ENCODE measurements at regions not wholly inside any gene's neighbourhood (a gene's known extent, or its start where the extent isn't known, plus 50 kb on each side); places are given as distances from the start of the nearest gene placed in this dataset.

DNA sequence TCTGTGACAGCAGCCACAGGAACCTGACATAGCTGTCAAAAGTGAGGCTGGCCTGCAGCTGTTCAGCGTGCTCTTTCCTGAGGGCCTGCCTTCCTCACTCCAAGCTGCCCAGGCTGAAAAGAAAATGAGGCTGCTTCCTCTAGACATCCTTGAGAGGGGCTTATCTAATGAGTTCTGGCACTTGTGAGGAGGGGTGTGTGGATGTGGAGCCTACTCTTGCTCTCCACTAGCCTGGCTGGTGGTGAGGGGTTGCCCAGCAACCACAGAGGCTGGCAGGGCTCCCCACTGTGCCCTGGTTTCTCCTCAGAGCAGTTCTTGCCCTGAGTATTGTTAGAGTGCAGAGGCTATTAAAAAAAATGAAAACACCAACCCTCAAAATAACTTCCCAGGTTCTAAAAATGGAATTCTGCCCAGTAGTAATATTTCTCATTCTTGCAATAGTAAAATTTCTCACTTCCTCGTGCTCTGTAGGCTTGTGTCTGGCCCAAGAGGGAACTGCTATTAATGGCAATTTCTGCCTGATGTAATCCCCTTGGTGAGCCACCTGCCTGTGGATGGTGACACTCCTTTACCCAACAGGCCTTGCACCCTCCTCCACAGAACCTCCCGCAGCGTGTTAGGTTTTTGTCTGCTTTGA, 52.6 kb upstream of the EPS8L3 start:
- POLR2A ChIA-PET: no interaction called here
- no peaks in the 10 kb centered on the region for H3K9me3 ChIP-seq (ENCODE audit: control insufficient read depth, insufficient read depth, low read depth, low read length)
- H3K36me3 ChIP-seq (ENCODE audit: control insufficient read depth in 2 of 2, insufficient read depth in 1 of 2, low read length in 2 of 2): no peaks in the 10 kb centered on the region
- H3K27ac ChIP-seq (ENCODE audit: extremely low read depth, low read depth, low read length): no peak overlapping the region
- TF ChIP-seq ZIC2 (tag by site-specific recombination; IDR thresholded peaks at IDR 0.05): peak; percentile 28; the same call in 1 of the 2 replicates
- TF ChIP-seq SALL2 (tag by site-specific recombination; IDR thresholded peaks at IDR 0.05; ENCODE audit: borderline replicate concordance): no peak
- H3K4me1 ChIP-seq (ENCODE audit: control insufficient read depth, insufficient read depth, low read length): no peaks in the 10 kb centered on the region
- CTCF ChIA-PET: interaction anchor here (0.7 to 1.3 kb wide), 5 partner anchors 9 to 644 kb away, joined by 3 to 5 read pairs (median 3); no protein-coding TSS in a partner anchor
- no peak overlapping the region for H3K4me3 ChIP-seq (ENCODE audit: low read depth, low read length)

DNA sequence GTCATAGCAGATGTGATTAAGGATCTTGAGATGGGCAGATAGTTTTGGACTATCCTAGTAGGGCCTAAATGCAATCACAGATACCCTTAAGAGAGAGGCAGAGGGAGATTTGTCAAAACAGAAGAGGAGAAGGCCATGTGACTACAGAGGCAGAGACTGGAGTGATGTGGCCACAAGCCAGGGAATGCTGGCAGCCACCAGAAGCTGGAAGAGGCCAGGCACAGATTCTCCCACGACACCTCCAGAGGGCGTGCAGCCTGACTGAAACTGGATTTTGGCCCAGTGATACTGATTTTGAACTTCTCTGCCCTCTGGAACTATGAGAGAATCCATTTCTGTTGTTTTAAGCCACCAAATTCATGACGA, 52.1 kb upstream of the EPS8L3 start:
- H3K36me3 ChIP-seq (ENCODE audit: control insufficient read depth in 2 of 2, insufficient read depth in 1 of 2, low read length in 2 of 2): no peaks in the 10 kb centered on the region
- TF ChIP-seq ZNF623 (tag by site-specific recombination; IDR thresholded peaks at IDR 0.05) (no peak), ZBTB7A (tag by site-specific recombination; IDR thresholded peaks at IDR 0.05; ENCODE audit: low read depth) (no peak), KLF10 (tag by site-specific recombination; IDR thresholded peaks at IDR 0.05) (no peak), ZNF214 (tag by site-specific recombination; IDR thresholded peaks at IDR 0.05; ENCODE audit: borderline replicate concordance) (no peak), ZNF747 (tag by site-specific recombination; IDR thresholded peaks at IDR 0.05) (no peak), ZNF433 (tag by site-specific recombination; IDR thresholded peaks at IDR 0.05; ENCODE audit: low read depth) (no peak), ZBTB21 (tag by site-specific recombination; IDR thresholded peaks at IDR 0.05) (no peak), SETDB1 (IDR thresholded peaks at IDR 0.05; ENCODE audit: insufficient read length, low read length) (peak; percentile 79), ZNF157 (tag by site-specific recombination; IDR thresholded peaks at IDR 0.05) (no peak), ZNF510 (tag by site-specific recombination; IDR thresholded peaks at IDR 0.05; ENCODE audit: insufficient replicate concordance) (no peak), WT1 (tag by site-specific recombination; IDR thresholded peaks at IDR 0.05) (no peak)
- TF ChIP-seq, protein P1, sequence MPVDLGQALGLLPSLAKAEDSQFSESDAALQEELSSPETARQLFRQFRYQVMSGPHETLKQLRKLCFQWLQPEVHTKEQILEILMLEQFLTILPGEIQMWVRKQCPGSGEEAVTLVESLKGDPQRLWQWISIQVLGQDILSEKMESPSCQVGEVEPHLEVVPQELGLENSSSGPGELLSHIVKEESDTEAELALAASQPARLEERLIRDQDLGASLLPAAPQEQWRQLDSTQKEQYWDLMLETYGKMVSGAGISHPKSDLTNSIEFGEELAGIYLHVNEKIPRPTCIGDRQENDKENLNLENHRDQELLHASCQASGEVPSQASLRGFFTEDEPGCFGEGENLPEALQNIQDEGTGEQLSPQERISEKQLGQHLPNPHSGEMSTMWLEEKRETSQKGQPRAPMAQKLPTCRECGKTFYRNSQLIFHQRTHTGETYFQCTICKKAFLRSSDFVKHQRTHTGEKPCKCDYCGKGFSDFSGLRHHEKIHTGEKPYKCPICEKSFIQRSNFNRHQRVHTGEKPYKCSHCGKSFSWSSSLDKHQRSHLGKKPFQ (tag by site-specific recombination; IDR thresholded peaks at IDR 0.05): no peak
- TF ChIP-seq, protein P2, sequence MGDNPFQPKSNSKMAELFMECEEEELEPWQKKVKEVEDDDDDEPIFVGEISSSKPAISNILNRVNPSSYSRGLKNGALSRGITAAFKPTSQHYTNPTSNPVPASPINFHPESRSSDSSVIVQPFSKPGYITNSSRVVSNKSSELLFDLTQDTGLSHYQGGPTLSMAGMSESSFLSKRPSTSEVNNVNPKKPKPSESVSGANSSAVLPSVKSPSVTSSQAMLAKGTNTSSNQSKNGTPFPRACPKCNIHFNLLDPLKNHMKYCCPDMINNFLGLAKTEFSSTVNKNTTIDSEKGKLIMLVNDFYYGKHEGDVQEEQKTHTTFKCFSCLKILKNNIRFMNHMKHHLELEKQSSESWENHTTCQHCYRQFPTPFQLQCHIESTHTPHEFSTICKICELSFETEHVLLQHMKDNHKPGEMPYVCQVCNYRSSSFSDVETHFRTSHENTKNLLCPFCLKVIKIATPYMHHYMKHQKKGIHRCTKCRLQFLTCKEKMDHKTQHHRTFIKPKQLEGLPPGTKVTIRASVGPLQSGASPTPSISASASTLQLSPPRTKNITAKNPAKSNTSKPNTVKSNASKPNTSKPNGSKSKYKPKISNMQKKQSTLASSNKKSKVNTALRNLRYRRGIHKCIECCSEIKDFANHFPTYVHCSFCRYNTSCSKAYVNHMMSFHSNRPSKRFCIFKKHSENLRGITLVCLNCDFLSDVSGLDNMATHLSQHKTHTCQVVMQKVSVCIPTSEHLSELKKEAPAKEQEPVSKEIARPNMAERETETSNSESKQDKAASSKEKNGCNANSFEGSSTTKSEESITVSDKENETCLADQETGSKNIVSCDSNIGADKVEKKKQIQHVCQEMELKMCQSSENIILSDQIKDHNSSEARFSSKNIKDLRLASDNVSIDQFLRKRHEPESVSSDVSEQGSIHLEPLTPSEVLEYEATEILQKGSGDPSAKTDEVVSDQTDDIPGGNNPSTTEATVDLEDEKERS (tag by site-specific recombination; IDR thresholded peaks at IDR 0.05): peak; percentile 88; the same call in 1 of the 2 replicates
- ChIA-PET POLR2A (no interaction called here), CTCF (interaction anchor here (0.7 to 1.3 kb wide), 4 partner anchors 9 to 645 kb away, joined by 3 to 5 read pairs (median 3); no protein-coding TSS in a partner anchor)
- H3K4me1 ChIP-seq (ENCODE audit: control insufficient read depth, insufficient read depth, low read length): no peaks in the 10 kb centered on the region
- H3K9me3 ChIP-seq (ENCODE audit: control insufficient read depth, insufficient read depth, low read depth, low read length): no peaks in the 10 kb centered on the region
- no peak overlapping the region for H3K27ac ChIP-seq (ENCODE audit: extremely low read depth, low read depth, low read length)
- H3K4me3 ChIP-seq (ENCODE audit: low read depth, low read length): no peak overlapping the region

DNA sequence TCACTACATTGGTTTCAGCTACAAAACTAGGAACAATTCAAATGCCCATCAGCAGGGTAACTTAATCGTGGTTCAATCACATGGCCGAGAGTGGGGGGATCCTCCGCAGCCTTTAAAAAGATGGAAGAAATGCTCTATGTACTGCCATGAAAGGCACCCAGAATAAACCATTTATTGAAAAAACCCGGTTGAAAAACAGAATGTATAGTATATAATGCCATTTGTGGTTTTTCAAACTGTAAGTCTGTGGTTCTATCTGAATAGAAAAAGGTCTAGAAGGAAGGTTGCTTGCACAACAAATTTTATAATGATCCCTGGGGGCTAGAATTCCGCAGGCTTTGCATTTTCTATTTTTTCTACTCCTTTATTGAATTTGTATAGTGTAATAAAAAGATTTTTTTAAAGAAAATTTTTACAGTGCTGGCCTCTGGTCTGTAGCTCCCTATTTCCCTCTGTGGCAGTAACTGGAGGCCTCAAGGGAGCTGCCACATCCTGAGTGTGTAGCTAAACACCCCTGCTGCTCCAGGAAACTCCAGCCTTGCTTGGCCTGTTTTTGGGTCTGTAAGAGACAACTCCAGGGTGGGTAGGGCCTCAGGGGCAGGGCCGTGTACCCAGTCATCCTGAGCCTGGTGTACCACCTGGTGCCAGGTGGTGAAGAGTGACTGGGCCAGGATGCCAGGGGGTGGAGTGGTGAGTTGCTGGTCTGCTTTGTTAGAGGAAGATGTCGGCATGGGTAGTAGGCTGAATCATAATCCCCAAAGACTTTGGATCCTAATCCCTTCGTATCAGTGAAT, 51.5 kb upstream of the EPS8L3 start:
- no peaks in the 10 kb centered on the region for H3K36me3 ChIP-seq (ENCODE audit: control insufficient read depth in 2 of 2, insufficient read depth in 1 of 2, low read length in 2 of 2)
- ChIA-PET CTCF (interaction anchor here (0.6 to 0.7 kb wide), 3 partner anchors 23 to 693 kb away, joined by 3 read pairs; no protein-coding TSS in a partner anchor), POLR2A (no interaction called here)
- H3K27ac ChIP-seq (ENCODE audit: extremely low read depth, low read depth, low read length): no peak overlapping the region
- no peaks in the 10 kb centered on the region for H3K9me3 ChIP-seq (ENCODE audit: control insufficient read depth, insufficient read depth, low read depth, low read length)
- no peaks in the 10 kb centered on the region for H3K4me1 ChIP-seq (ENCODE audit: control insufficient read depth, insufficient read depth, low read length)
- H3K4me3 ChIP-seq (ENCODE audit: low read depth, low read length): no peak overlapping the region
- TF ChIP-seq ZNF426 (tag by site-specific recombination; IDR thresholded peaks at IDR 0.05): no peak
- no peak for TF ChIP-seq ZNF514 (tag by site-specific recombination; IDR thresholded peaks at IDR 0.05)
- TF ChIP-seq, protein P3, sequence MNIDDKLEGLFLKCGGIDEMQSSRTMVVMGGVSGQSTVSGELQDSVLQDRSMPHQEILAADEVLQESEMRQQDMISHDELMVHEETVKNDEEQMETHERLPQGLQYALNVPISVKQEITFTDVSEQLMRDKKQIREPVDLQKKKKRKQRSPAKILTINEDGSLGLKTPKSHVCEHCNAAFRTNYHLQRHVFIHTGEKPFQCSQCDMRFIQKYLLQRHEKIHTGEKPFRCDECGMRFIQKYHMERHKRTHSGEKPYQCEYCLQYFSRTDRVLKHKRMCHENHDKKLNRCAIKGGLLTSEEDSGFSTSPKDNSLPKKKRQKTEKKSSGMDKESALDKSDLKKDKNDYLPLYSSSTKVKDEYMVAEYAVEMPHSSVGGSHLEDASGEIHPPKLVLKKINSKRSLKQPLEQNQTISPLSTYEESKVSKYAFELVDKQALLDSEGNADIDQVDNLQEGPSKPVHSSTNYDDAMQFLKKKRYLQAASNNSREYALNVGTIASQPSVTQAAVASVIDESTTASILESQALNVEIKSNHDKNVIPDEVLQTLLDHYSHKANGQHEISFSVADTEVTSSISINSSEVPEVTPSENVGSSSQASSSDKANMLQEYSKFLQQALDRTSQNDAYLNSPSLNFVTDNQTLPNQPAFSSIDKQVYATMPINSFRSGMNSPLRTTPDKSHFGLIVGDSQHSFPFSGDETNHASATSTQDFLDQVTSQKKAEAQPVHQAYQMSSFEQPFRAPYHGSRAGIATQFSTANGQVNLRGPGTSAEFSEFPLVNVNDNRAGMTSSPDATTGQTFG (tag by site-specific recombination; IDR thresholded peaks at IDR 0.05; ENCODE audit: borderline replicate concordance): no peak
- TF ChIP-seq SP7 (tag by site-specific recombination; IDR thresholded peaks at IDR 0.05): no peak
- TF ChIP-seq ZNF391 (tag by site-specific recombination; IDR thresholded peaks at IDR 0.05; ENCODE audit: borderline replicate concordance, low read depth): no peak
- TF ChIP-seq, protein P4, sequence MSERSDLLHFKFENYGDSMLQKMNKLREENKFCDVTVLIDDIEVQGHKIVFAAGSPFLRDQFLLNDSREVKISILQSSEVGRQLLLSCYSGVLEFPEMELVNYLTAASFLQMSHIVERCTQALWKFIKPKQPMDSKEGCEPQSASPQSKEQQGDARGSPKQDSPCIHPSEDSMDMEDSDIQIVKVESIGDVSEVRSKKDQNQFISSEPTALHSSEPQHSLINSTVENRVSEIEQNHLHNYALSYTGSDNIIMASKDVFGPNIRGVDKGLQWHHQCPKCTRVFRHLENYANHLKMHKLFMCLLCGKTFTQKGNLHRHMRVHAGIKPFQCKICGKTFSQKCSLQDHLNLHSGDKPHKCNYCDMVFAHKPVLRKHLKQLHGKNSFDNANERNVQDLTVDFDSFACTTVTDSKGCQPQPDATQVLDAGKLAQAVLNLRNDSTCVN (tag by site-specific recombination; optimal IDR thresholded peaks at IDR 0.05): no peak
- TF ChIP-seq SCRT1 (tag by site-specific recombination; IDR thresholded peaks at IDR 0.05; ENCODE audit: borderline replicate concordance): no peak

Measured in HEK293 (cell line).